NCI-H69 (cell line): ENCODE measurements at regions not wholly inside any gene's neighbourhood (a gene's known extent, or its start where the extent isn't known, plus 50 kb on each side); places are given as distances from the start of the nearest gene placed in this dataset.
A peak's percentile ranks its signal among the peaks of the same experiment; 100 is the strongest.

Experiments
- DNase-seq: peaks from one replicate; lab custom pipeline; 2025; lab: John Stamatoyannopoulos, UW

DNA sequence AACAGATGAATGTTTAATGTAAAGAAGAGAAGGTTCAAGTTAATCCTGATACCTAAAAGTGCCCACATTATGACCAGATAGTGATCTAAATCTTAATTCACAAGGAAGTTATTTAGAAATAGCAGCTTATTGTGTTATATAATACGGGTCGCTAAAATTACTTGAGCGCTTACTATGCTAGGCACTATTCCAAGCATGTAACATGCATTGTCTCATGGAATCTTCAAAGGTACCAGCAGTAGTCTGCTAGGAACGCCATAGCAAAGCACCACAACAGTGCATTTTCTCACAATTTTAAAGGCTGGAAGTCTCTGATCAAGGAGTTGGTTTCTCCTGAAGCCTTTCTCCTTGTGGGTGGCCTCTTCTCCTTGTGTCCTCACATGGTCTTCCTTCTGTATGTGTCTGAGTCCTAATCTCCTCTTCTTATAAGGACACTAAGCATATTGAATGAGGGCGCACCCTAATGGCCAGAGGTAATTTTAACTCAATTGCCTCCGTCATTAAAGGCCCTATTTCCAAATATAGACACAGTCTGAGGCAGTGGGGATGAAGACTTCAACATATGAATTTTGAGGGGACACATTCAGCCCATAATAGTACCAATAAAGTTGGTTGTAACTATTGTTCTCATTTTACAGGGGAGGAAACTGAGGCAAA, 118.4 kb downstream of the LRRC30 start:
- DNase-seq = no peak

DNA sequence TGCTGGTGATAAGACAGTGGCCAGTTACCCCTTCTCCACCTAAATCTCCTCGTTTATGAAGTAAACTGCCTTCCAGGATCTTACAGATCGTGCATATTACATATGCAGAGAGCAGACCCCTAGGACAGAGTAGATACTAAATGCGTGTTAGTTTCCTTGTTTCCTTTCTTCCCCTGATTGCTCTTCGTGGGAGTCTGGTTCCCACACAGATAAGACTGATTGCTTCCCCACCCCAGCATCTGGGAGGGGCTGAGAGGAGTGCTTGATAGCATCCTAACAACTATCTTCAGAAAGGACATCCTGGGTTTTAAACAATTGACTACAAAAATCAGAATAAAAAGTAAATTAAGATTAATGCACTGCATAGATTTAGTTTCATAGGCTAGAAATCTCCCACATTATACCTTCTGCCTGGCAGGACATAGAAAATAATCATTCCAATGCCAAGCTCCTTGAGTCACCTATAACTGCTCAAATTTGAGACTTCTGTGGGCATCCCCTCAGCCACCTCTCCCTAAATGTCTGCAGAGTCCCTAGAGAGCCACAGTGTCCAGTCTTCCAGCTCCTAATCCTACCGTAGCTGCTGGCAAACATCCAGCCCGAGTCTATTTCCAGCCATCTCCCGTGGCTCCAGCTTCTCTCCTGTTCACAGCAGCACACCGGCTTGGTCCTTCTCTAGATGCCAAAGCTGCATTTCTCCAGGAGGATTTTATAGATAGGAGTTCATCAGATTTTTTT, 128.3 kb downstream of the LRRC30 start:
- DNase-seq = peak; percentile 29

DNA sequence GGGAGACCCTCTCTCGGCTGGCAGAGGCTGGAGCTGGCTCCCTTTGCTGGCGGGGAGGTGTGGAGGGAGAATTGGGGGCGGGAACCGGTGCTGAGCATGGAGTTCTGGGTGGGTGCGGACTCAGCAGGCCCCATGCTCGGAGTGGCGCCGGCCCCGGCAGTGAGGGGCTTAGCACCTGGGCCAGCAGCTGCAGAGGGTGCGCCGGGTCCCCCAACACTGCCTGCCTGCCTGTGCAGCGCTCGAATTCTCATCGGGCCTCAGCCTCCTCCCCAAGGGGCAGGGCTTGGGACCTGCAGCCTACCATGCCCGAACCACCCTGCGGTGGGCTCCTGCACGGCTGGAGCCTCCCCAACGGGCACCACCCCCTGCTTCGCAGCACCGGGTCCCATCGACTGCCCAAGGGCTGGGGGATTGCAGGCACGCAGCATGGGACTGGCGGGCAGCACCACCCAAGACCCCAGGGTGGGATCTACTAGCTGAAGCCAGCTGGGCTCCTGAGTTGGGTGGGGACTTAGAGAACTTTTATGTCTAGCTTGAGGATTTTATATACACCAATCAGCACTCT, 129.8 kb downstream of the LRRC30 start:
- DNase-seq = no peak

DNA sequence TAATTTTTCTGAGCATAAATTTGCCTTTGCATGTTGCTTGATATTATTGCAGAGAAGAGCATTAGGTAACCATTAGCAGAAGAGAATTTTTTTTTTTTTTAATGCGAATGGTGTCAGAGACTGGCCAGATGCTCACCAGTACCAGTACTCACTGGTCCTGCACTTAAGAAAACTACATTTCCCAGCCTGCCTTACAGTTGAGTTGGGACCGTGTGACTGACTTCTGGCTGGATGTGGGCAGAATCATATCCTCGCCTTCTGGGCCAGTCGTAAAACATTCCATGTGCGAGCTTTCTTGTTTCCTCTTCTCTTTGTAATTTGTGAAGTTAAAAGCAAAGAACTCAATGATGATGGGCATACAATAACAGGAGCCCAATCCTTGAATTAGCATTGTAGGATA, 132.4 kb downstream of the LRRC30 start:
- DNase-seq = no peak

DNA sequence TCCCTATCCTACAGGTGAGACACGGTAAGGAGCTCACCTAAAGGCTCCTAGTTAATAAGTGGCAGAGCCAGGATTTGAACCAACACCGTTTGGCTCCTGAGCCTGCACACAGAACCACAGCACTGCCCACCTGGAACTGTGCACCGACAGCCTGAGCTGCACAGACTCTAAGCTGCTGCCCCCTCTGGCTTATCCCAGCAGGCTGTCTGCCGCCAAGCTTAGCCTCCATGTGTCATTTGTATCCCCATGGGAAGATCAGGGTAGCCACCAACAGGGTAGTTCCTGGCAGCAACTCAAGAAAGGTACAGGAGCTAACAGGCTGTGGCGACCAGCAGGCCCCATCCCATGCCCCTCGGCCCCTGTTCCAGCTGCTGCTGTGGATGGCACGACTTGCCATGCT, 135.7 kb downstream of the LRRC30 start:
- DNase-seq = peak; percentile 25

DNA sequence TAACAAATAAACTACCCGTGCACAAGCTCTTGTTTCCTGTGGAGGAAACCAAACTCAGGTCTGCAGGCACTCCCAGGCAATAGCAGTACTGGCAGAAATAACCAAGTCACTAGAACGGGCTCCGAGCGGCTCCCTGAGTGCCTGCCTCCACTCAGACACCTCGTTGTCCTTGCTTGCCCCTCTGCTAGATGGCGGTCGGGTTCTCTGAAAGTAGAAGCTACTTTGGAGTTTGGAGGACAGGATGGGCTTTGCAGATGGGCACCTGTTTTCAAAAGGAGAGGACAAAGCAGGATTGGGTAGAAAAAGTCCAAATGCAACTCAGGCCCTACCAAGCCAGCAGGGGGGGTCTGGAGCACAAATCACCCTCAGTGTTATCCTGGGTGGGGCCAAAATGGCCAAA, 136.4 kb downstream of the LRRC30 start:
- no peak for DNase-seq

DNA sequence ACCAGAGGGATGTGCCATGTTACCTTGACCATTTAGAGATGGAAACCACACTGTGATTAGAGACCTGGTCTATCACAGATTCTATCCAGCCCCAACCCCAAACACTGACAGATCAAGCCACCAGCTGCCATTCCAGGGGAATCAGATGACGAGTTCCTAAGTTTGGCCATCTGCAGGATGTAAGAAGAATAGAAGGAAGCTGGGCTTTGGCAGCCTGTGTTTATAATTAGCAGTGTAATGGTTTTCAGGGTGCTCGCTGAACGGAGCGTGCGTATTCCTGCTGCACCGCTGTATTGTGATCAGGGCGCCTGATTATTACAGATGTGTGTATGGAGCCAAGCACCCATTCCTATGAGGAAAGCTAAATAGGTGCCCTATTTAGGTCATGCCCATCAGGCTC, 138.1 kb downstream of the LRRC30 start:
- peak; percentile 21 for DNase-seq

DNA sequence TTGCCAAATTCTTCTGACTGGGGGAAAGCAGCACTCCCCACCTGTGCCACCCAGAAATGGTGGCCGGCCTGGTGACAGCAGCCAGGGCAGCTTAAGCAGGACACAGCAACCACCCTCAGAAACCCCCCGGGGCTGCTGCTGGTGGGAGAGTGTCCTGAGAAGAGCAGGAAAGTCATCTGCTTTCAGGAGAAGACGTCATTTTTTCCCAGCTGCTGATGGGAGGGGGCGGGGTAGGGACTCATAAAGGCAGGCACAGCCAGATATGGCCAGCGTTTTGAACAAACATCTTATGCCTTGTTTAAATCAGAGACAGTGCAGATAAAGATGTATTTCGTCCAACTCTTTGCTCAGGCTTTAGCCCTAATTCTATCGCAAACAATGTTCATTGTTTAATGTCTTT, 139.5 kb downstream of the LRRC30 start:
- DNase-seq = no peak

DNA sequence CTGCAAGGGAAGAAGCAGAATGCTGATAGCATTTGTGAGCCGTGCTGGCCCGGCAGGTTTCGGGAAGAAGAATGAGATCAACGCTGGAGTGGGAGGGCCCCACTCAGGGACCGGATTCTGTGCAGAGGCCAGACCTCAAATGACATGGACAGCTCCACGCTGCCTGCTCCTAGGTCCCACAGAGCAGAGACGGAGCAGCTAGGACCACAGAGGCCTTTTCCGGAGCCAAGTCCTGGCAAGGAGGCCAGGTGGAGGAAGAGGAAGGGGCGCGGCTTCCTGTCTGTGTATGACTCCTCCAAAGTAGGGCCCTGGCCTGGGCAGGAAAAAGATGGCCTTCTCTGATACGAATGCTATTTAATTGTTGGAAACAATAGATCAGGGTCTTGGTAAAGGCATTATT, 139.9 kb downstream of the LRRC30 start:
- no peak for DNase-seq

DNA sequence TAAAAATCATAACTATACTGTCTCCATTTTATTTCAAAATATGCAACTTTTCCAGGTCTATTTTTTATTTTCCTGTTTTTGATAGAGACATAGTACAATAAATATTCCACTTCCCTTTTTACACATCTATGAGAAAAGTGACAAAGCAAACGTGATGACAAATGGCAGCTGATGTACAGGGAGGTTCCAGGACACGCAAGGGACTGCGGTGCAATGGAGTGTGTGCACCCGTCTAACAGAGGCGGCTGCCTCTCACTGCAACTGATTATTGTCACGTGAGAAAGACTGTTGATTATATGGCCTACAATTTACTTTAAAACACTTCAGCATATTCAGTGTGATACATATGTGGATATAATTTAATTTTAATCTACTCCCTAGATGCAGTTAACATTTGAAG, 142.6 kb downstream of the LRRC30 start:
- no peak for DNase-seq

DNA sequence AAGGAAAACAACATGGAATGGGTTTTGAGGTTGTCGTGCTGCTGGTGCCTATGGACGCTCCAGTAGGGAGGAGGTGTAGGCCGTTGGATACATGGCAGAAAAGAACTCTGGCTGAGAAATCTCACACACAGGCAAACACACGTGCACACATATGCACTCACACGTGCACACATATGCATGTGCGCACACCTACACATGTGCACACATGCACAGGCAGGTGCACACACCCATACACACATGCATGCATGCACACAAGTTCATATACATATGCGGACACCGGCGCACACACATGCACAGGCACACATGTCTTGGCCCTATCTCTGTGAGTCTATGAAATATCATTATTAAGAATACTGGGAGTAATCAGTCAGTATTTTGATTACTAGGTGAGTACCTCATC, 150.4 kb downstream of the LRRC30 start:
- no peak for DNase-seq

DNA sequence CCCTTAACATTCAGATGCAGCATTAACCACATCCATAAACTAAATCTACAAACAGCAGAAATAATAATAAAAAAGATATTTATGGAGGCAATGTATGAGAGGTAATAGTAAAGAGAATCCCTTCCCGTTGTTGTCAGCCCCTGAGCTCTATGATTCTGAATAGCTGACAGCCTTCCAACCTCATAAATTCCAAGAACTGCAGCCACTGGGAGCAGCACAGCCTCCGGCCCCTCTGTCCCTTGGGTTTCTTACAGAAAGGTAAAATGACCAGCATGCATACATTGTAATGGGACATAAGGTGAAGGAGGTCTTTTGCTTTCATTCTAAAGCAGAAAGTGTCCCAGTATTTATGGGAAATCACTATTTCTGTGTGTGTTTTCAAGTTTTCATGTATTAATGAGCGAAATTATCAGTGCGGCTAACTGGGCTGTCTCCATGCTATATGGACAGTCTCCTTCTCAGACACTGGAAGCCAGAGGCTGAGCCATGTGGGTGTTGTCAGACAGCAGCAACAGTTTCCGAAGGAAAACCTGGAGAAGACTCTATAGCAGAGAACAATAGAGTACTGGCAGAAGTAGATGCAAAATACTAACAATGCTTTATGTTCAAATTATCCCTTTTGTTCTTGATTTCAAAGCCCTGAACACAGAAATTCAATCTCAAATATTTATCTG, 151.6 kb downstream of the LRRC30 start:
- DNase-seq = no peak

DNA sequence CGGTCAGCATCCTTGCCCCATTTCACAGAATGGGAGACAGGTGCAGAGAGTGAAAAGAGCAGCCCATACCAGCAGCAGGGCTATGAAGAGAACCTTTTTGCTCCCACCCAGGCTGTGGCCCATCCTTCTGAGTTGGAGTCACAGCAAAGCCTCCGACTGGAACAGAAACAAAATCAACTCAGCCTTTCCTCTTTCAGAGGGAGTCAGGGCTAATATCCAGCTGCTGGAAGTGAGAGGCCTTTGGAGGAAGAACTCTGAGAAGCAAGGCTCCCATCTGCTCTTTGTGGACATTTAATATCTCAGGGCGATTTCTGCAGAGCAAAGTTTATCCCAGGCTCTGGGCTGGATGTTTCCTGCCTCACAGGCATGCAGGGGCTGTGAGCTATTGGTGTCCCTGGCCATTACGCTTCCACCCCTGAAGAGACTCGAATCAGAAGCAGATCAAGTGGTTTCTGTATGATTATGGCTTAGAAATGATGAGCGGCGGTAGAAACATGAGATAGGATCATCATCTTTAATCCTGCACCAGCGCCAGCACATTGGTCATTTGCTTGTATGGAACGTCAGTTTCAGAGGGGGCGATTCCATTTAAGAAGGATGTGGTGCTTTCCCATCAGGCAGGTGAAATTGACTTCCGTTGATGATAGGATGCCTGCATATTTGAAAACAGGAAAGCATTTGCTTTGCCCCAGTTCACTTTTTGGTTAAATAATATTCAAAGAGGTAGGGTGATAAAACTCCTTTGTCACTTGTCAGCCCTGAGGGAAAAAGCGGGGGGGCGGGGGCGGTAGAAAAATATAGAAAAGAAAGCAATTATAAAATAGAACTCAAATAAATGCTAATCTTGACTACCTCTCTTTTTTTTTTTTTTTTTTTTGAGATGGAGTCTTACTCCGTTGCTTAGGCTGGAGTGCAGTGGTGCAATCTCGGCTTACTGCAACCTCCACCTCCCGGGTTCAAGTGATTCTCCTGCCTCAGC, 152.4 kb downstream of the LRRC30 start:
- DNase-seq = no peak

DNA sequence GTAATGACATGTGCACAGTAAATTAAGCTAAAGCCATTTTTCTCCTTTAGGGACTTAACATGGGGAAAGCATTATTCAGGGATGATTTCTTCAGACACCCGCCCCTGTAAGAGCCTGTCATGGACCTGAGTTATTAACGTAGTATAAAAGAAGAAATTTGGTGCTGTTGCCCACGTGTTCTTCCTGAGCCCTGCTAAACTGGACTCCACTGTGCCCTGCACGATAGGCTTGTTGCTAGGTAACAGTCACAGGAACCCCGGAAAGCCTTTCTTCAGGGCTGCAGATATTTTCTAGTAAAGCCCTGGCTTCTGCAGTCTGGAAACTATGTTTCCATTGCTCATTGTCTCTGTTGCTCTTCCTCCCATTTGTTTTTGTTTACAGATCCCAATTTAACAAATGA, 157.9 kb downstream of the LRRC30 start:
- peak; percentile 36 for DNase-seq

DNA sequence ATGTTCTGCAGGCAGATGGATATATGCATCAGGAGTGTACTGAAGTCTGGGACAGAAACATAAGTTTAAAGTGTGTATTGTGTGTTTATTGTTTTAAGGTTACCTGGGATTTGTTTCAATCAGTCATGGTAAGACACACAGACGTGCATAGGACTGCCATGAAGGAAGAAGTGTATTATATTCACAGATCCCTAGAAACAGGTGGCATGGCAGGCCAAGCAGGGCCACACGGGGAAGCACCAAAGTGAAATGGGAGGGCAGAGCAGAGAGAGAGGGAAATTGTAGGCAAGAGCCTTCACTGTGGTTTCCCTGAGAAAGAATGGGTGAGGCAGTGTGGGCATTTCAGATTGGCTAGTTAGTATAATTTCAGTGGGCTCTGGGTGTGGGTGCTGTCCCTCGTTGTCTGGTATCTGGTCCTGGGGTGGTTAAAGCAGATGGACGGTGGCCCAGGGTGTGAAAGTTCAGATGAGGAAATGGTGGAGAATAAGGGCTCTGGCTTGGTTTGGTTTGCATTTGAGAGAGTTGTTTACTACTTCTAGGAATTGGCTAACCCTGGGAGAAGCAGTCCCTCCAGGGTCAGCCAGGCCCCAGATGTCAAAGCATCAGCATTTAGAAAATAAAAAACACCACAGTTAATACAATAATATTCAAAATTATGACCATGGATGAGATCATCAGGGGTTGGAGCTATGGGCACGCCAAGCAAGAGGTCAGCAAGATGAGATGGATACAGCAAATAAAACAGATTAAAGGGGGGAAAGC, 160.0 kb downstream of the LRRC30 start:
- DNase-seq = no peak

DNA sequence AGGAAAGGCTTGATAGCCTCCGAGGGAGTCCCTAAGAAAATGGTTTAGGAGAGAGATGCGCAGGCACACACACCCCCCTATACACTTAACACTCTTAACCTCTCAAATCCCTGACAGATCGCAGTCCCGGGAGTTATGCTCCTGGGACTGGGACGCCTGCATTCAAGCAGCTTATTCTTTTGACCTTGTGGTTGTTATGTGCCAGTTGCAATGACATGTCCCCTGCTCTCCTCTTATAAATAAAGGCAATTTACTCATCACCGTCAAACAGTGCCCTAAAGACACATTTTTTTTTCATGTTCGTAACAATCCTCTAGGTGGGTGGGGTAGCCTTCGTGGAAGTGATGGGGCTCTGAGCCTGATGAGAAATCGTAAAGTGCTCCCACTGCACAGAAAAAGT, 162.2 kb downstream of the LRRC30 start:
- DNase-seq = no peak

DNA sequence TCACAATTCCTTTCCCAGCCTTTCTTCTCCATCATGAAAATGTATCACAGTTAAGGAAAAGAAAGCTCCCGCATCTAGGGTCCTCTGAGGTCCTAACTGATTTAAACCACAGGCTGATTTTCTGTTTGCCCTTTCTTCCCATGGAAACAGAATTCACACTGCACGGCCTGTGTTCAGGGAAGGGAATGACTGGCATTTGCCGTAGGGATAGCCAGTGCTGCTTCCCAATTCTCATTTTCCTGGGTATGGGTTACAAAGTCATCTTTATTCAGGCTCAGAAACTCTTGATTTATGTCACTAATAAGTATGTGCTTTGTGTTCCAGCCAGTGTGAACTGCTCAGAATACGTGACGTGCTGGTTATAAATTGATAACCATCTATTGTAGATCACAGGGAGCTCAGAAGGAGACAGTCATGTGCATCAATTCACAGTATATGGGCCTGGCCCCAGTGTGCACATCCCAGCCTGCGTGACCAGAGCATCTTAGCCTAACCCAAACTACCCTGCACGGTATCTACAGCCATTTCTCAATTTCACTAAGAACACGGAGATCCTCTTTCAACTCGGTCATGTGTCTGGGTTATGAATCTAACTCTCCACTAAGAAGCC, 163.3 kb downstream of the LRRC30 start:
- DNase-seq = no peak

DNA sequence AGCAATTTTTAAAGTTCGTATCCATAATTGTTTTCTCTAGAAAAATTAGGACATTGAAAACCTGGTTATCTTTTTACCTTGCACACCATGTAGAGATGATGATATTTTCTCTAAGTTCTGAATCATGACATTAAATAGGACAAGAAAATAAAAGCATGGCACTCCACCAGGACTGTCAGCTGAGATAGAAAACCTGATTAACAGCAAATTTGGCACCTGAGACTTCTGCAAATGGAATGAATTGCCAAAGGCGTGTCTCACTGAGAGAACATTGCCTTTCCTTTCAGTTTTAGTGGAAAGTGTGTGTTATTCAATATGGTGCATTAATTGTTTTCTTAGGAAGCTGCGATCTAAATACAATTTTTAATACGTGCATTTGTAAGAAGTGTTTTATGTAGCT, 164.7 kb downstream of the LRRC30 start:
- no peak for DNase-seq

DNA sequence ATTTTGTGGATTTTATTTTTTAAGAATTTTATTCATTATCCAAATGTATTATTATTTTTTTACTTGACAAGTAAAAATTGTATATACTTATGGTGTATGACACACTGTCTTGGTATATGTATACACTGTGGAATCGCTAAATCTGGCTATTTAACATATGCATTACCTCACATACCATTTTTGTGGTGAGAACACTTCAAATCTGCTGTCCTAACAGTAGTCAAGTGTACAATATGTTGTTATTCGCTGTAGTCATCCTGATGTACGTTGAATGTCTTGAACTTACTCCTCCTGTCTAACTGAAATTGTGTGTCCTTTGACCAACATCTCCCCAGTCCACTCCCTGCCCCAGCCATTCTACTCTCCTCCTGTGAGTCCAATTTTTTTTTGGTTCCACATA, 153.2 kb upstream of the PTPRM start:
- DNase-seq = no peak

DNA sequence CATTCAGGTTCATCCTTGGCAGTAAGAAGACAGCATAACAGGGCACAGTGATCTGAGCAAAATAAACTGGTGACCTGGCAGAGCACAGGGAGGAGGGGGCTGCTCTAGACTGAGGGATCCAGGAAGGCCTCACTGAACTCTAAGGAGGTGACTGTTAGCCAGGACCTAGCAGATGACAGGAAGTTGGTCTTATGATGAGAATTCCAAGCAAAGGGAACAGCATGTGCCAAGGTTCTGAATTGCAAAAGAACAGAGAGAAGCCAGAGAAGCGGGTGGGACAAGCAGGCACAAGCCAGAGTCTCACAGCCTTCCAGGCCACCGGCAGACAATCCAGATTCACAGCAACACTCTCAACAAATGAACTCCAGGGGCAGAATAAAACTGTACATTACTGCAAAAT, 152.7 kb upstream of the PTPRM start:
- no peak for DNase-seq
